ENCODE measurements at regions not wholly inside any gene's neighbourhood (a gene's known extent, or its start where the extent isn't known, plus 50 kb on each side); places are given as distances from the start of the nearest gene placed in this dataset.

DNA sequence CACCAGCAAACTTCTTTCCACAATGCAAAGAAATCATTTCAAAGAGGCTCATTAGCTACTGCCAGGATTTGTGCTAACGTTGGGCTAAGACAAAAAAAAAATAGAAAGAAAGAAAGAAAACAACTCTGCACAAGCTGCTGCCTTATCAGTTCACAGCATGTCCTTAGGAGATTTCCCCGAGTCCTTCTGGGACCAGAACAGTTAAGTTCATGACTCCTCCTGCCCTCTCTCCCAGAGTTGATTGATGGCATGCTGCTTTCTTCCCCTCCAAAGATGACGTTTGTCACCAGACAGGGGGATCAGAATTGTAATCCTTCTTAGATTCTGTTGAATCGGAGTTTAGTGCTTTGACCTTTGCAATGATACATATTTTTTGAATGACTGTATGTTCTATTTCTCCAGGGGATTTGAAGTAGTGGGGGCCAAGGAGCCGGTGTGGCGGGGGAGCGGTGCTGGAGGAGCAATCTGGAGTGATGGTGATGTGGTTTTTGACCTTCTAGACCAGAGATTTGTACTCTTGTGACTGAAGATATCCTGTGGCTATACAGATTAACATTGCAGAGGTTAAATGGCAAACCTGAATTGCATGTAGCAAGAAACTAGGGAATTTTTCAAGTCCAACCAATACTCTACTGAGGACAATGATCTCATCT, 409.2 kb upstream of the TMPO start:
- H3K27ac ChIP-seq (ENCODE audit: low read depth in 1 of 2, low read length in 1 of 2), result no peak overlapping the region
- WGBS, 2 donors, result 42 to 44% methylated on average over 7 of the region's 7 CpGs
- H3K4me3 ChIP-seq, result no peak overlapping the region
- H3K9ac ChIP-seq (ENCODE audit: insufficient read depth in 1 of 2, low read length in 2 of 2), result no peak overlapping the region
- no peak for ATAC-seq (ENCODE audit: insufficient read depth, low FRiP score)
- peak in 2 of 3 donors; percentile 37 to 54 for DNase-seq
- no peaks in the 10 kb centered on the region for H3K36me3 ChIP-seq (ENCODE audit: control insufficient read depth in 4 of 4, insufficient read depth in 4 of 4, low read length in 4 of 4)
- peaks cover 0 to 43% (median 10%) of the 10 kb centered on the region in 5 donors for H3K4me1 ChIP-seq (ENCODE audit: control insufficient read depth in 5 of 5, insufficient read depth in 5 of 5, low read length in 5 of 5)
- H3K27me3 ChIP-seq (ENCODE audit: control insufficient read depth in 3 of 3, insufficient read depth in 3 of 3, low read length in 2 of 3), result no peaks in the 10 kb centered on the region
- H3K9me3 ChIP-seq (ENCODE audit: control insufficient read depth in 4 of 4, insufficient read depth in 3 of 4, low read length in 3 of 4), result no peaks in the 10 kb centered on the region
- TF ChIP-seq CTCF (IDR thresholded peaks at IDR 0.05; ENCODE audit: control extremely low read depth, extremely low read depth), result no peak

GRCh38 chr12:98109266-98109665, 406.1 kb upstream of the TMPO start:
- TF ChIP-seq CTCF (IDR thresholded peaks at IDR 0.05; ENCODE audit: control extremely low read depth, extremely low read depth), result no peak
- H3K9me3 ChIP-seq (ENCODE audit: control insufficient read depth in 4 of 4, insufficient read depth in 3 of 4, low read length in 3 of 4), result no peaks in the 10 kb centered on the region
- no peak overlapping the region for H3K27ac ChIP-seq (ENCODE audit: low read depth in 1 of 2, low read length in 1 of 2)
- ATAC-seq (ENCODE audit: insufficient read depth, low FRiP score) (no peak), DNase-seq (peak; percentile 68 to 91 (median 87))
- no peaks in the 10 kb centered on the region for H3K27me3 ChIP-seq (ENCODE audit: control insufficient read depth in 3 of 3, insufficient read depth in 3 of 3, low read length in 2 of 3)
- WGBS, 2 donors, result 64 to 73% methylated on average over 3 of the region's 3 CpGs
- no peaks in the 10 kb centered on the region for H3K36me3 ChIP-seq (ENCODE audit: control insufficient read depth in 4 of 4, insufficient read depth in 4 of 4, low read length in 4 of 4)
- H3K9ac ChIP-seq (ENCODE audit: insufficient read depth in 1 of 2, low read length in 2 of 2), result no peak overlapping the region
- peaks cover 0 to 55% (median 10%) of the 10 kb centered on the region in 5 donors for H3K4me1 ChIP-seq (ENCODE audit: control insufficient read depth in 5 of 5, insufficient read depth in 5 of 5, low read length in 5 of 5)
- no peak overlapping the region for H3K4me3 ChIP-seq

DNA sequence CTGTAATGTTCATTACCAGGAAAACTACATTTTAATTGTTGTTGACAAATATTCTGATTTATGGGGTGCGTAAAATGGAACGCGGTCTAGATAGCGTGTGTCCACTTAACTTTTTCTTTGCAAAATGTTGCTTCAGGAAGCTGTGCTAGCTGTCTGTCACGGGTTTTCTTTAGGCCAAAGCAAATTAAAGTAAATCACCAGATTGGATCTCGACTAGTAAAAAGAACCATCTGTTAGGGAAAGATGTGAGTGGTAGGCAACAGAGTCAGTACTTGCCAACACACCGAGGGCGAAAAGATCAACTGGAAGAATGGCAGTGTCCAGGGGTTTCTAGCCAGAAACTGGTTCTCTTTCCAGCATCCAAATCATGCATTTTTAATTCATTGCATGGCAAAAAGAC, 404.9 kb upstream of the TMPO start:
- no peaks in the 10 kb centered on the region for H3K27me3 ChIP-seq (ENCODE audit: control insufficient read depth in 3 of 3, insufficient read depth in 3 of 3, low read length in 2 of 3)
- DNase-seq (peak; percentile 66 to 97 (median 96)), ATAC-seq (ENCODE audit: insufficient read depth, low FRiP score) (no peak)
- H3K9me3 ChIP-seq (ENCODE audit: control insufficient read depth in 4 of 4, insufficient read depth in 3 of 4, low read length in 3 of 4), result no peaks in the 10 kb centered on the region
- TF ChIP-seq CTCF (IDR thresholded peaks at IDR 0.05; ENCODE audit: control extremely low read depth, extremely low read depth), result no peak
- peaks cover 0 to 49% (median 6%) of the 10 kb centered on the region in 5 donors for H3K4me1 ChIP-seq (ENCODE audit: control insufficient read depth in 5 of 5, insufficient read depth in 5 of 5, low read length in 5 of 5)
- no peaks in the 10 kb centered on the region for H3K36me3 ChIP-seq (ENCODE audit: control insufficient read depth in 4 of 4, insufficient read depth in 4 of 4, low read length in 4 of 4)
- H3K27ac ChIP-seq (ENCODE audit: low read depth in 1 of 2, low read length in 1 of 2), result no peak overlapping the region
- 77 to 81% methylated on average over 8 of the region's 8 CpGs for WGBS, 2 donors
- no peak overlapping the region for H3K4me3 ChIP-seq
- H3K9ac ChIP-seq (ENCODE audit: insufficient read depth in 1 of 2, low read length in 2 of 2), result no peak overlapping the region

DNA sequence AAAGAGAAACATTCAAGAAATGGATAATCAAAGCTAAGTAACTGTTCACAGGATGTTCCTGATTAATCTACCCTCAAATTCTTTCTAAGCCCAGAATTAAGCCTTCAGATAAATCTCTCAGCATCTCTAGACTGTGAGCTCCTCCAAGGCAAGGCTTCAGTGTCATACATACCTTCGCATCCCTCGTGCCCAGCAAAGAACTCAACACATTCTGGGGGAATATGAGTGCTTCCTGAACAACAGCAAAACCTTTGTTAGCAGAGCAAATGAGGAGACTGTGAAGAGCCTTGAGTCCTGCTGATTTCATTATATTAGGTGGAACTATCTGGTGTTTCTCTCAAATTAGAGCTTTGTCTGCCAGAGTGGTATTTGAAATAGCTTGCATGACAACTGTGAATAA, 401.8 kb upstream of the TMPO start:
- 86 to 93% methylated on average over 2 of the region's 2 CpGs for WGBS, 2 donors
- Histone ChIP-seq H3K27me3 (ENCODE audit: control insufficient read depth in 3 of 3, insufficient read depth in 3 of 3, low read length in 2 of 3) (no peaks in the 10 kb centered on the region), H3K9me3 (ENCODE audit: control insufficient read depth in 4 of 4, insufficient read depth in 3 of 4, low read length in 3 of 4) (no peaks in the 10 kb centered on the region), H3K9ac (ENCODE audit: insufficient read depth in 1 of 2, low read length in 2 of 2) (no peak overlapping the region), H3K4me3 (no peak overlapping the region), H3K27ac (ENCODE audit: low read depth in 1 of 2, low read length in 1 of 2) (no peak overlapping the region), H3K4me1 (ENCODE audit: control insufficient read depth in 5 of 5, insufficient read depth in 5 of 5, low read length in 5 of 5) (peaks cover 0 to 35% (median 0%) of the 10 kb centered on the region in 5 donors), H3K36me3 (ENCODE audit: control insufficient read depth in 4 of 4, insufficient read depth in 4 of 4, low read length in 4 of 4) (no peaks in the 10 kb centered on the region)
- no peak for TF ChIP-seq CTCF (IDR thresholded peaks at IDR 0.05; ENCODE audit: control extremely low read depth, extremely low read depth)
- no peak for ATAC-seq (ENCODE audit: insufficient read depth, low FRiP score)
- DNase-seq, result no peak
